ACC112 (cell line): ENCODE measurements at regions not wholly inside any gene's neighbourhood (a gene's known extent, or its start where the extent isn't known, plus 50 kb on each side); places are given as distances from the start of the nearest gene placed in this dataset.

Experiments used
- H2AFZ ChIP-seq: fragments of 200-600 bp; sonication (generic); one replicate; pipeline ENCODE4 v1.6.0; 2017; ENCODE audit warnings: antibody characterized with exemption, low read length; ENCODE audit not compliant: unreplicated experiment
- H3K27ac ChIP-seq: fragments of 200-600 bp; sonication (generic); 2 replicates; pipeline ENCODE4 v1.5.1; 2014; ENCODE audit warnings: low read depth, mild to moderate bottlenecking, antibody characterized with exemption, low read length, moderate library complexity
- H3K27me3 ChIP-seq: fragments of 200-600 bp; sonication (generic); 2 replicates; pipeline ENCODE4 v1.6.1; 2014; ENCODE audit warnings: mild to moderate bottlenecking, antibody characterized with exemption, low read length, moderate library complexity, mixed read lengths; ENCODE audit not compliant: insufficient read depth
- H3K36me3 ChIP-seq: fragments of 200-600 bp; sonication (generic); 2 replicates; pipeline ENCODE4 v1.6.1; 2016; ENCODE audit warnings: mild to moderate bottlenecking, antibody characterized with exemption, low read length, moderate library complexity, mixed read lengths; ENCODE audit not compliant: insufficient read depth
- H3K4me1 ChIP-seq: fragments of 200-600 bp; sonication (generic); one replicate; pipeline ENCODE4 v1.6.1; 2016; ENCODE audit warnings: low read length, mixed read lengths; ENCODE audit not compliant: insufficient read depth, unreplicated experiment, control insufficient read depth
- H3K4me3 ChIP-seq: fragments of 200-600 bp; sonication (generic); 2 replicates; pipeline ENCODE4 v1.5.1; 2014; ENCODE audit warnings: mild to moderate bottlenecking, low read depth, low read length
- H3K79me2 ChIP-seq: fragments of 200-600 bp; sonication (generic); one replicate; pipeline ENCODE4 v1.6.0; 2016; ENCODE audit warnings: low read length; ENCODE audit not compliant: control insufficient read depth, unreplicated experiment, insufficient read depth

DNA sequence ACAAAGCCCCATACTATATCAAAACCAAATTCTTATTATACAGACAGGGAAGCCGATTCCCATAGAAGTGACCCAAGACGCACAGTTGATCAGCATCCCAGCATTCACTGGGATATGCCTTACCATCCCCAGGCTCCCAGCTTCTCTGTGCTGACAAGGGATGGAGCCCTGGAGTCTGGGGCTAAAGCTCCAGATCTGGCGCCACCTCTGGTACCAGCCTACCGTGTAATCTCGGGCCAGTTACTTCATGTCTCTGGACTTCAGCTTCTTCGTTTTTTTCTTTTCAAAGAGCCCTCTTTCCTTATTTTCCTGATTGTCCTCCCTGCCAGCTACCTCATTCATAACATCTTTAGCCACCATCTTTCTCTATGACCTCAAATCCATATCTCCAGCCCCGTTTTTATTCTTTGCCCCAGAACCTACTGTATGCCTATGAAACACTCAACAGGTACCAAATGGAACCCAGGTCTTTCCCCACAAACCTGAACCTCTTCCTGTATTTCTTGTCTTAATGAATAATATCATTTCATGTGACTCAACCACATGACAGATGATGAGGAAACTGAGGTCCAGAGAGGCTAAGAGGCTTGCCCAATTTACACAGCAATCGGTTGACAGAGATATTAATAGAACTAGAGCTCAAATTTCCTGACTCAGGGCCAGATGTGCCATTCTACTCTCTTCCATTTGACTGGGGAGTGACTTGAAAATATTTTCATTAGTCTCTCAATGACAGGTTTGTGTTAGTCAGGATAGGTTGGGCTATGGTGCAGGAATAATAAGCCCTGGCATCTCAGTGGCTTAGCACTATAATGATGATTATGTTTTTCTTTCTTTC, 85.4 kb upstream of the TLE3 start:
- no peaks in the 10 kb centered on the region for H3K27me3 ChIP-seq
- H3K27ac ChIP-seq: no peak overlapping the region
- no peaks in the 10 kb centered on the region for H3K79me2 ChIP-seq
- H3K36me3 ChIP-seq: no peaks in the 10 kb centered on the region
- H2AFZ ChIP-seq: no peak overlapping the region
- no peak overlapping the region for H3K4me3 ChIP-seq
- H3K4me1 ChIP-seq: peaks cover 7% of the 10 kb centered on the region

DNA sequence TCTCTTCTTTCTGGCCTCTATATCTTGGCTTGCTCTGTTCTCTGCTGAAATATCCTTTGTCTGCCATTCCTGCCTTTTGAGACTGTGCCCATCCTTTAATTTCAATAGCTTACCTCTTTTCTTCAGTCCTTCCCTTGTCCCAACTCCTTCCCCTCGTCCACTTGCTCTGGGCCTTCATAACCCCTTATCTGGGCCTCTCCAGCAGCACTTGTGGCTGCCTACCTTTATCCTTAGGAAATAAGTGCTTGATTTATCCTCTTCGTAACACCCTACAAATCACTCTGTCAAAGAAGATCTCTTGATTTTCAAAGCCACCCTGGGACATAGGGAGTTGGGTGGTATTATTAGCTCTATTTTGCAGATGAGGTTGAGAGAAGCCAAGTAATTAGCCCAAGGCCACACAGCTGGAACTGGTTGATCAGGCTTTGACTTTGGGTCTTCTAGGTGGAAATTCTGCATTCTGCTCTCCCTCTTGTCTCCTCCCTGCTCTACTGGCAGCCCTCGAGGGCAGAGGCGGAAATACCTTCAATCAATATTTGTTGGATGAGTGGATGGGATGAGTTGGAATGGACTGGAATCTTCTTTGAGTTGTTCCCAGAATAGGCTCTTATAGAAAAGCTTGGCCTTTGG, 84.0 kb upstream of the TLE3 start:
- Histone ChIP-seq H3K36me3 (no peaks in the 10 kb centered on the region), H3K27ac (no peak overlapping the region), H3K4me1 (peaks cover 7% of the 10 kb centered on the region), H3K79me2 (no peaks in the 10 kb centered on the region), H3K4me3 (no peak overlapping the region), H2AFZ (no peak overlapping the region), H3K27me3 (no peaks in the 10 kb centered on the region)

DNA sequence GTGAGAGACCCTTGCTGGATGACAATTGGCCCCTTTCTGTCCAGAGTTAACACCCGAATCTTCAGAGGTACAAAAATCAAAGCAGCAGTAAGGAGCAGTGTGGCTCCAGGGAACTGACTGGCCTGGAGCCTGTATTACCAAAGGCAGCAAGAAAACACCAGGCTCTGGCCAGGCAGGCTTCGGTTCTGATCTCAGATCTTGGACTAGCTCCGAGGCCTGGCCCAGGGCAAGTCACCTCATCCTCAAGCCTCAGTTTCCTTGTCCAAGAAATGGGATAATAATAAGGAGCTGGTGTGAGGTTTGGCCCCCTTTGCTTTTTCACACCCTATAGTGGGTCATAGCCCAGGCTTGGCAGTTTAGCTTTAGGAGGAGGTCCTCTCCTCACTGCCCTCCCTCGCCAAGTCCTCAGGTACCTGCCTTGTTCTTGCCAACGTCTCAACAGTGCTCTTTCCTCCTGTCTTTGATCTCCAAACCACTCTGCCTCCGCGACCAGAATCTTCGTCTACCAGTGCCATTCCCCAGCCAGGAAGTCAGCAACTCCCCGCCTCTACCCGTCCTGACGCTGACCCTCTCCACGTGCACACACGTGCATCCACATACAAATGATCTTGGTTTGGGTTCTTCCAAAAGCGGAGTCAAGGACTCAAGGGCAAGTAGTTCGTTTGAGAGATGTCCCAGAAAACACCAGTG, 82.6 kb upstream of the TLE3 start:
- H3K27me3 ChIP-seq: no peaks in the 10 kb centered on the region

DNA sequence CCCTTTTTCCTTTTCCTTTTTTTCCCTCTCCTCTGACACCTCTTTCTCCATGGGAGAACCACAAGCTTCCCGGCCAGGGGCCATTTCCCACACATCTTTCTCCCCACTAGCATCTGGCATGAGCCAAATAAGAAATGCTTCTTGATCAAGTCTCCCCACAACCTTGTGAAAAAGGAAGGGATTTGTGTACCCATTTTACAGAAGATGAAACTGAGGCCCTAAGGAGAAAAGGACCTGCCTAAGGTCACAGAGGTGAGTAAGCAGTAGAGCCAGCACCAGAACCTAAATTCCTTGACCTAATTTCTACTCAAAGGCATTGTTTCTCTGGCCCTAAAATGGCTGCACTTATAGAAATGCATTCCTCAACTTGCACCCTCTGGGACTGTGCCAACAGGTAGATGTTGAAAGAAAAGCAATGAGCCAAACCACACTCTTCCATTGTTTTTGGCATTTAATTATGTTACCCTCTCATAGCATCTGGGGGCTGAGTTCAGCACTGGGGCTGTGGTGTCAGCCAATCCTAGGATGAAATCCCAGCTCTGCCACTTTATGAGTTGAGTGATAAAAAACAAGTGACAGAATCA, 81.7 kb upstream of the TLE3 start:
- H3K27me3 ChIP-seq: no peaks in the 10 kb centered on the region
- peaks cover 7% of the 10 kb centered on the region for H3K4me1 ChIP-seq
- no peak overlapping the region for H3K4me3 ChIP-seq
- H3K79me2 ChIP-seq: no peaks in the 10 kb centered on the region
- no peak overlapping the region for H2AFZ ChIP-seq
- H3K36me3 ChIP-seq: no peaks in the 10 kb centered on the region
- H3K27ac ChIP-seq: no peak overlapping the region

More for the DNA sequence above, 82.6 kb upstream of the TLE3 start:
- H3K79me2 ChIP-seq: no peaks in the 10 kb centered on the region
- peaks cover 7% of the 10 kb centered on the region for H3K4me1 ChIP-seq
- H3K4me3 ChIP-seq: no peak overlapping the region
- H3K36me3 ChIP-seq: no peaks in the 10 kb centered on the region
- no peak overlapping the region for H3K27ac ChIP-seq
- H2AFZ ChIP-seq: no peak overlapping the region

GRCh38 chr15:70178335-70179084, 80.8 kb upstream of the TLE3 start:
- H3K4me3 ChIP-seq: no peak overlapping the region
- peaks cover 4% of the 10 kb centered on the region; the same call in 1 of the 2 replicates for H3K27me3 ChIP-seq
- no peak overlapping the region for H3K27ac ChIP-seq
- no peak overlapping the region for H2AFZ ChIP-seq
- H3K36me3 ChIP-seq: no peaks in the 10 kb centered on the region
- H3K4me1 ChIP-seq: peaks cover 7% of the 10 kb centered on the region
- no peaks in the 10 kb centered on the region for H3K79me2 ChIP-seq

GRCh38 chr15:70172566-70173225, 75.0 kb upstream of the TLE3 start:
- H2AFZ ChIP-seq: no peak overlapping the region
- no peak overlapping the region for H3K4me3 ChIP-seq
- H3K36me3 ChIP-seq: no peaks in the 10 kb centered on the region
- no peak overlapping the region for H3K27ac ChIP-seq
- peaks cover 10% of the 10 kb centered on the region; the same call in 1 of the 2 replicates for H3K27me3 ChIP-seq
- no peaks in the 10 kb centered on the region for H3K79me2 ChIP-seq
- H3K4me1 ChIP-seq: no peaks in the 10 kb centered on the region

GRCh38 chr15:70172124-70172523, 74.4 kb upstream of the TLE3 start:
- H3K27ac ChIP-seq: no peak overlapping the region
- no peaks in the 10 kb centered on the region for H3K4me1 ChIP-seq
- H3K36me3 ChIP-seq: no peaks in the 10 kb centered on the region
- H2AFZ ChIP-seq: no peak overlapping the region
- H3K27me3 ChIP-seq: peaks cover 10% of the 10 kb centered on the region; the same call in 1 of the 2 replicates
- no peaks in the 10 kb centered on the region for H3K79me2 ChIP-seq
- H3K4me3 ChIP-seq: no peak overlapping the region

- no peak overlapping the region for H2AFZ ChIP-seq
- no peaks in the 10 kb centered on the region for H3K36me3 ChIP-seq
- H3K27ac ChIP-seq: no peak overlapping the region
- no peaks in the 10 kb centered on the region for H3K79me2 ChIP-seq
- H3K4me1 ChIP-seq: no peaks in the 10 kb centered on the region
- H3K27me3 ChIP-seq: peaks cover 10% of the 10 kb centered on the region; the same call in 1 of the 2 replicates
- H3K4me3 ChIP-seq: no peak overlapping the region
These were observed 73.7 kb upstream of the TLE3 start for GRCh38 chr15:70171256-70171886.

DNA sequence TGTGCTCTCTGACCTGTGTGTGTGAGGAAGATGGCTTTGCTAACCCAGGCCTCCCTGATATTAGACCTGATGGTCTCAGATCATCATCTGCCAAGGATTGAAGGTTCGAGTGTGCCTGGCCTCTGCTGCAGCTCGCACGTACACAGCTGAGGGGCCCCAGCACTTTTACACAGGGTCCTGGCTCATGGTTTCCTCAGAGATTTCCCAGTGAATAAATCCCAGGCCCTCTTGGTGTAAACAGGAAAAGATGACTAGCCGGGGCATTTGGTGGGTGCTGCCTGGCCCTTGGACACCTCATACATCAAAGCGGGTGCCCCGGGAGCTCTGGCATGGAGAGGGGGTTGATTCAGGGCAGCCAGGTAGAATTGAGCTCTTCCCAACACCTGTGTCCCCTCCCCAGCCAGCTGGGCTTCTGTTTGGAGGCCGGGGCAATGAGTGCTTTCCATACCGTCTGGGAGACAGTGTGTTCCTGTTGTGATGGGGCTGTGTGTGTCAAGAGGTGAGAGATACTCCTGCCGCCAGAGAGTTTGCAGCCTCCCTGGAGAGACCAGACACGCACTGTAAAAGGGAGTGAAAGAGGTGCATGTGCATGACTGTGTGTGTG, 72.5 kb upstream of the TLE3 start:
- Histone ChIP-seq H2AFZ (no peak overlapping the region), H3K27ac (no peak overlapping the region), H3K27me3 (peaks cover 10% of the 10 kb centered on the region; the same call in 1 of the 2 replicates), H3K79me2 (no peaks in the 10 kb centered on the region), H3K36me3 (no peaks in the 10 kb centered on the region), H3K4me3 (no peak overlapping the region), H3K4me1 (no peaks in the 10 kb centered on the region)
